ENCODE measurements at regions not wholly inside any gene's neighbourhood (a gene's known extent, or its start where the extent isn't known, plus 50 kb on each side); places are given as distances from the start of the nearest gene placed in this dataset.

- no peak for ATAC-seq (ENCODE audit: low read depth in 2 of 2)
- no peaks in the 10 kb centered on the region for H3K36me3 Mint-ChIP-seq
These were observed 636.0 kb upstream of the MMS22L start for GRCh38 chr6:97919046-97919445.

GRCh38 chr6:97919631-97920030, 636.6 kb upstream of the MMS22L start:
- Histone ChIP-seq H3K4me3 (ENCODE audit: low read depth, low read length) (no peak overlapping the region), H3K4me1 (ENCODE audit: control insufficient read depth, insufficient read depth, low read length, poor library complexity, severe bottlenecking) (no peaks in the 10 kb centered on the region), H3K9me3 (ENCODE audit: control insufficient read depth in 2 of 2, low read length in 2 of 2) (no peaks in the 10 kb centered on the region), H3K36me3 (ENCODE audit: control insufficient read depth, insufficient read depth, low read length) (no peaks in the 10 kb centered on the region), H3K27me3 (ENCODE audit: control insufficient read depth, insufficient read depth, low read length) (no peaks in the 10 kb centered on the region), H3K27ac (ENCODE audit: insufficient read depth, low read length, poor library complexity, severe bottlenecking) (no peak overlapping the region)
- Mint-ChIP-seq H3K9me3 (peaks cover 0 to 4% (median 1%) of the 10 kb centered on the region in 7 donors), H3K27ac (no peak overlapping the region), H3K27me3 (peaks cover 5% of the 10 kb centered on the region), H3K4me3 (no peak overlapping the region), H3K4me1 (no peaks in the 10 kb centered on the region), H3K36me3 (no peaks in the 10 kb centered on the region)
- ATAC-seq (ENCODE audit: low read depth in 2 of 2) (no peak), DNase-seq (no peak)

More at GRCh38 chr6:97919046-97919445, 636.0 kb upstream of the MMS22L start:
- no peak overlapping the region for H3K27ac ChIP-seq (ENCODE audit: insufficient read depth, low read length, poor library complexity, severe bottlenecking)
- H3K4me1 ChIP-seq (ENCODE audit: control insufficient read depth, insufficient read depth, low read length, poor library complexity, severe bottlenecking), result no peaks in the 10 kb centered on the region
- no peak overlapping the region for H3K4me3 Mint-ChIP-seq
- peaks cover 0 to 4% (median 1%) of the 10 kb centered on the region in 7 donors for H3K9me3 Mint-ChIP-seq
- H3K9me3 ChIP-seq (ENCODE audit: control insufficient read depth in 2 of 2, low read length in 2 of 2), result no peaks in the 10 kb centered on the region
- no peaks in the 10 kb centered on the region for H3K36me3 ChIP-seq (ENCODE audit: control insufficient read depth, insufficient read depth, low read length)
- no peak overlapping the region for H3K4me3 ChIP-seq (ENCODE audit: low read depth, low read length)
- DNase-seq, result no peak
- no peak overlapping the region for H3K27ac Mint-ChIP-seq
- no peaks in the 10 kb centered on the region for H3K4me1 Mint-ChIP-seq
- peaks cover 5% of the 10 kb centered on the region for H3K27me3 Mint-ChIP-seq
- no peaks in the 10 kb centered on the region for H3K27me3 ChIP-seq (ENCODE audit: control insufficient read depth, insufficient read depth, low read length)

- Histone ChIP-seq H3K27me3 (ENCODE audit: control insufficient read depth, insufficient read depth, low read length) (no peaks in the 10 kb centered on the region), H3K36me3 (ENCODE audit: control insufficient read depth, insufficient read depth, low read length) (no peaks in the 10 kb centered on the region), H3K9me3 (ENCODE audit: control insufficient read depth in 2 of 2, low read length in 2 of 2) (no peaks in the 10 kb centered on the region), H3K4me1 (ENCODE audit: control insufficient read depth, insufficient read depth, low read length, poor library complexity, severe bottlenecking) (no peaks in the 10 kb centered on the region), H3K4me3 (ENCODE audit: low read depth, low read length) (no peak overlapping the region), H3K27ac (ENCODE audit: insufficient read depth, low read length, poor library complexity, severe bottlenecking) (no peak overlapping the region)
- DNase-seq (no peak), ATAC-seq (ENCODE audit: low read depth in 2 of 2) (no peak)
- Mint-ChIP-seq H3K4me3 (no peak overlapping the region), H3K9me3 (peaks cover 0 to 6% (median 2%) of the 10 kb centered on the region in 7 donors), H3K36me3 (no peaks in the 10 kb centered on the region), H3K27ac (no peak overlapping the region), H3K4me1 (no peaks in the 10 kb centered on the region), H3K27me3 (peaks cover 4% of the 10 kb centered on the region)
These were observed 640.2 kb upstream of the MMS22L start for GRCh38 chr6:97923249-97923648.

GRCh38 chr6:97925504-97925903, 642.5 kb upstream of the MMS22L start:
- no peaks in the 10 kb centered on the region for H3K36me3 ChIP-seq (ENCODE audit: control insufficient read depth, insufficient read depth, low read length)
- Mint-ChIP-seq H3K4me1 (no peaks in the 10 kb centered on the region), H3K4me3 (no peak overlapping the region), H3K36me3 (no peaks in the 10 kb centered on the region), H3K9me3 (peaks cover 0 to 9% (median 4%) of the 10 kb centered on the region in 7 donors), H3K27ac (no peak overlapping the region), H3K27me3 (peaks cover 4% of the 10 kb centered on the region)
- H3K9me3 ChIP-seq (ENCODE audit: control insufficient read depth in 2 of 2, low read length in 2 of 2), result no peaks in the 10 kb centered on the region
- H3K27me3 ChIP-seq (ENCODE audit: control insufficient read depth, insufficient read depth, low read length), result no peaks in the 10 kb centered on the region
- no peak overlapping the region for H3K27ac ChIP-seq (ENCODE audit: insufficient read depth, low read length, poor library complexity, severe bottlenecking)
- H3K4me1 ChIP-seq (ENCODE audit: control insufficient read depth, insufficient read depth, low read length, poor library complexity, severe bottlenecking), result no peaks in the 10 kb centered on the region
- H3K4me3 ChIP-seq (ENCODE audit: low read depth, low read length), result no peak overlapping the region
- ATAC-seq (ENCODE audit: low read depth in 2 of 2), result no peak
- DNase-seq, result no peak

GRCh38 chr6:97939440-97940168, 656.6 kb upstream of the MMS22L start:
- Mint-ChIP-seq H3K4me1 (no peaks in the 10 kb centered on the region), H3K27me3 (no peaks in the 10 kb centered on the region), H3K4me3 (no peak overlapping the region), H3K27ac (no peak overlapping the region), H3K9me3 (peaks cover 0 to 3% (median 0%) of the 10 kb centered on the region in 7 donors), H3K36me3 (no peaks in the 10 kb centered on the region)
- H3K27me3 ChIP-seq (ENCODE audit: control insufficient read depth, insufficient read depth, low read length), result no peaks in the 10 kb centered on the region
- no peak for ATAC-seq (ENCODE audit: low read depth in 2 of 2)
- H3K4me3 ChIP-seq (ENCODE audit: low read depth, low read length), result no peak overlapping the region
- no peaks in the 10 kb centered on the region for H3K4me1 ChIP-seq (ENCODE audit: control insufficient read depth, insufficient read depth, low read length, poor library complexity, severe bottlenecking)
- H3K27ac ChIP-seq (ENCODE audit: insufficient read depth, low read length, poor library complexity, severe bottlenecking), result no peak overlapping the region
- no peaks in the 10 kb centered on the region for H3K36me3 ChIP-seq (ENCODE audit: control insufficient read depth, insufficient read depth, low read length)
- H3K9me3 ChIP-seq (ENCODE audit: control insufficient read depth in 2 of 2, low read length in 2 of 2), result no peaks in the 10 kb centered on the region
- DNase-seq, result no peak

GRCh38 chr6:97947841-97948240, 664.8 kb upstream of the MMS22L start:
- Mint-ChIP-seq H3K4me1 (no peaks in the 10 kb centered on the region), H3K4me3 (no peak overlapping the region), H3K27ac (no peak overlapping the region), H3K27me3 (no peaks in the 10 kb centered on the region), H3K9me3 (peaks cover 0 to 5% (median 3%) of the 10 kb centered on the region in 7 donors), H3K36me3 (no peaks in the 10 kb centered on the region)
- ATAC-seq (ENCODE audit: low read depth in 2 of 2), result no peak
- Histone ChIP-seq H3K27ac (ENCODE audit: insufficient read depth, low read length, poor library complexity, severe bottlenecking) (no peak overlapping the region), H3K4me1 (ENCODE audit: control insufficient read depth, insufficient read depth, low read length, poor library complexity, severe bottlenecking) (no peaks in the 10 kb centered on the region), H3K36me3 (ENCODE audit: control insufficient read depth, insufficient read depth, low read length) (no peaks in the 10 kb centered on the region), H3K27me3 (ENCODE audit: control insufficient read depth, insufficient read depth, low read length) (no peaks in the 10 kb centered on the region), H3K9me3 (ENCODE audit: control insufficient read depth in 2 of 2, low read length in 2 of 2) (no peaks in the 10 kb centered on the region), H3K4me3 (ENCODE audit: low read depth, low read length) (no peak overlapping the region)
- no peak for DNase-seq

GRCh38 chr6:97958134-97958533, 675.1 kb upstream of the MMS22L start:
- H3K4me3 ChIP-seq (ENCODE audit: low read depth, low read length), result no peak overlapping the region
- no peak for DNase-seq
- no peaks in the 10 kb centered on the region for H3K36me3 ChIP-seq (ENCODE audit: control insufficient read depth, insufficient read depth, low read length)
- Mint-ChIP-seq H3K27ac (no peak overlapping the region), H3K4me3 (no peak overlapping the region), H3K4me1 (no peaks in the 10 kb centered on the region), H3K36me3 (no peaks in the 10 kb centered on the region), H3K9me3 (peaks cover 1 to 15% (median 7%) of the 10 kb centered on the region in 7 donors), H3K27me3 (no peaks in the 10 kb centered on the region)
- ATAC-seq (ENCODE audit: low read depth in 2 of 2), result no peak
- no peaks in the 10 kb centered on the region for H3K9me3 ChIP-seq (ENCODE audit: control insufficient read depth in 2 of 2, low read length in 2 of 2)
- no peak overlapping the region for H3K27ac ChIP-seq (ENCODE audit: insufficient read depth, low read length, poor library complexity, severe bottlenecking)
- no peaks in the 10 kb centered on the region for H3K4me1 ChIP-seq (ENCODE audit: control insufficient read depth, insufficient read depth, low read length, poor library complexity, severe bottlenecking)
- no peaks in the 10 kb centered on the region for H3K27me3 ChIP-seq (ENCODE audit: control insufficient read depth, insufficient read depth, low read length)

- no peak overlapping the region for H3K27ac Mint-ChIP-seq
- no peak for DNase-seq
- H3K4me3 Mint-ChIP-seq, result no peak overlapping the region
- no peaks in the 10 kb centered on the region for H3K9me3 ChIP-seq (ENCODE audit: control insufficient read depth in 2 of 2, low read length in 2 of 2)
- ATAC-seq (ENCODE audit: low read depth in 2 of 2), result no peak
- H3K36me3 Mint-ChIP-seq, result no peaks in the 10 kb centered on the region
- H3K27me3 ChIP-seq (ENCODE audit: control insufficient read depth, insufficient read depth, low read length), result no peaks in the 10 kb centered on the region
- no peaks in the 10 kb centered on the region for H3K27me3 Mint-ChIP-seq
- no peaks in the 10 kb centered on the region for H3K4me1 ChIP-seq (ENCODE audit: control insufficient read depth, insufficient read depth, low read length, poor library complexity, severe bottlenecking)
- no peaks in the 10 kb centered on the region for H3K4me1 Mint-ChIP-seq
- H3K9me3 Mint-ChIP-seq, result peaks cover 1 to 12% (median 5%) of the 10 kb centered on the region in 7 donors
- H3K36me3 ChIP-seq (ENCODE audit: control insufficient read depth, insufficient read depth, low read length), result no peaks in the 10 kb centered on the region
- no peak overlapping the region for H3K4me3 ChIP-seq (ENCODE audit: low read depth, low read length)
- no peak overlapping the region for H3K27ac ChIP-seq (ENCODE audit: insufficient read depth, low read length, poor library complexity, severe bottlenecking)
These were observed 680.2 kb upstream of the MMS22L start for GRCh38 chr6:97963193-97963592.

Measured in CD4-positive, CD25-positive, alpha-beta regulatory T cell (primary cell).